ENCODE measurements at regions not wholly inside any gene's neighbourhood (a gene's known extent, or its start where the extent isn't known, plus 50 kb on each side); places are given as distances from the start of the nearest gene placed in this dataset.

- ATAC-seq = no peak
- H3K4me3 ChIP-seq = no peak overlapping the region
- H3K4me1 ChIP-seq = no peaks in the 10 kb centered on the region
- H3K36me3 ChIP-seq = no peaks in the 10 kb centered on the region
- FAIRE-seq = no peak
- intact Hi-C loops (cut with DNase I) = no loop called here
- H3K9me3 ChIP-seq = no peaks in the 10 kb centered on the region
- TF ChIP-seq CTCF (IDR thresholded peaks at IDR 0.05) = no peak
- no peak overlapping the region for H3K27ac ChIP-seq
- WGBS, 2 donors = 21 to 28% methylated on average over 3 of the region's 3 CpGs
- H3K27me3 ChIP-seq = no peaks in the 10 kb centered on the region
- DNase-seq = no peak
Measured at GRCh38 chr2:176536439-176537133, 267.3 kb downstream of the MTX2 start.

- intact Hi-C loops (cut with DNase I) = no loop called here
- no peak overlapping the region for H3K4me3 ChIP-seq
- no peak for DNase-seq
- no peak for TF ChIP-seq CTCF (IDR thresholded peaks at IDR 0.05)
- no peak for ATAC-seq
- peaks cover 0 to 1% (median 0%) of the 10 kb centered on the region in 4 donors for H3K27me3 ChIP-seq
- FAIRE-seq = no peak
- WGBS, 2 donors = 66 to 70% methylated on average over 3 of the region's 3 CpGs
- H3K27ac ChIP-seq = no peak overlapping the region
- no peaks in the 10 kb centered on the region for H3K36me3 ChIP-seq
- no peaks in the 10 kb centered on the region for H3K9me3 ChIP-seq
- H3K4me1 ChIP-seq = no peaks in the 10 kb centered on the region
Measured at GRCh38 chr2:176537932-176538331, 268.7 kb downstream of the MTX2 start.

- no peaks in the 10 kb centered on the region for H3K4me1 ChIP-seq
- FAIRE-seq = no peak
- WGBS, 2 donors = 33 to 38% methylated on average over 1 of the region's 1 CpG
- no peak overlapping the region for H3K4me3 ChIP-seq
- H3K9me3 ChIP-seq = no peaks in the 10 kb centered on the region
- no peak overlapping the region for H3K27ac ChIP-seq
- DNase-seq = no peak
- peaks cover 0 to 11% (median 0%) of the 10 kb centered on the region in 4 donors for H3K27me3 ChIP-seq
- ATAC-seq = no peak
- no peaks in the 10 kb centered on the region for H3K36me3 ChIP-seq
- TF ChIP-seq CTCF (IDR thresholded peaks at IDR 0.05) = no peak
- intact Hi-C loops (cut with DNase I) = no loop called here
Measured at GRCh38 chr2:176540995-176541394, 271.8 kb downstream of the MTX2 start.

GRCh38 chr2:176542476-176542875 is 273.2 kb downstream of the MTX2 start:
- Histone ChIP-seq H3K27me3 (peaks cover 0 to 11% (median 0%) of the 10 kb centered on the region in 4 donors), H3K36me3 (no peaks in the 10 kb centered on the region), H3K27ac (no peak overlapping the region), H3K4me3 (no peak overlapping the region), H3K9me3 (no peaks in the 10 kb centered on the region), H3K4me1 (no peaks in the 10 kb centered on the region)
- ATAC-seq (no peak), FAIRE-seq (no peak), DNase-seq (no peak)
- 29 to 30% methylated on average over 1 of the region's 1 CpG for WGBS, 2 donors
- TF ChIP-seq CTCF (IDR thresholded peaks at IDR 0.05) = no peak
- intact Hi-C loops (cut with DNase I) = no loop called here

GRCh38 chr2:176544557-176544956 is 275.3 kb downstream of the MTX2 start:
- no peaks in the 10 kb centered on the region for H3K9me3 ChIP-seq
- WGBS, 2 donors = 75 to 82% methylated on average over 4 of the region's 4 CpGs
- no peaks in the 10 kb centered on the region for H3K4me1 ChIP-seq
- H3K27ac ChIP-seq = no peak overlapping the region
- ATAC-seq (no peak), FAIRE-seq (no peak), DNase-seq (no peak)
- intact Hi-C loops (cut with DNase I) = no loop called here
- peaks cover 0 to 11% (median 0%) of the 10 kb centered on the region in 4 donors for H3K27me3 ChIP-seq
- no peaks in the 10 kb centered on the region for H3K36me3 ChIP-seq
- H3K4me3 ChIP-seq = no peak overlapping the region
- TF ChIP-seq CTCF (IDR thresholded peaks at IDR 0.05) = no peak

Measured in pancreas (tissue), 10 donors.